GM11168 (cell line): ENCODE measurements at regions not wholly inside any gene's neighbourhood (a gene's known extent, or its start where the extent isn't known, plus 50 kb on each side); places are given as distances from the start of the nearest gene placed in this dataset.
"Not testable (repeated sequence)": the region's sequence is repeated elsewhere in the genome, so short reads cannot be mapped to it uniquely, and the experiment has no call there.

ENCODE experiments used
- in situ Hi-C: fragments of 300-500 bp; cut with MboI; formaldehyde crosslinking; loops from one replicate; pipeline ENCODE4 v1.12.0; 2022; ENCODE audit warnings: low sequenced_read_pairs; ENCODE audit not compliant: unreplicated experiment

DNA sequence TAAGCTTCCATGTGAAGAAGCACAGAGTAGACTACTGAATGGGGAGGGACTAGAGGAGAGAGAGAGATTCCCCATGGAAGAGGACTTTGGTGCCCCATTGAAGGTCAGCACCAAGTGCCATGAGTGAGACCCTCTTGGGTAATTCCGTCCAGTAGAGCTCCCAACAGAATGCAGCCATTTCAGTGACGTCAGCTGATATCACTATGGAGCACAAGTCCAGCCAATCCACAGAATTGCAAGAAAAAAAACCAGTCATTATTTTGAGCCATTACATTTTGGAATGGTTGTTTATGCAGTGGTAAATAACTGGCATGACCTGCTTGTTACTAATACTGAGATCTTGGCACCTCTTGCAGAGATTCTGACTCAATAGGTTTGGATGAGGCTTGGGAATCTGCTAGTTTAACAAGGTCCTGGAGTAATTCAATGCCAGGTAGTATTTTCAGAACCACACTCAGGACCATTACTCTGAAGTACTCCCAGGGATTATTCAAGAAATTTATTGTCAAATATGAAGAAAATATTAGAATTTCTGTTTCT is 52.6 kb upstream of the SP8 start:
- in situ Hi-C loops, result no loop called here

DNA sequence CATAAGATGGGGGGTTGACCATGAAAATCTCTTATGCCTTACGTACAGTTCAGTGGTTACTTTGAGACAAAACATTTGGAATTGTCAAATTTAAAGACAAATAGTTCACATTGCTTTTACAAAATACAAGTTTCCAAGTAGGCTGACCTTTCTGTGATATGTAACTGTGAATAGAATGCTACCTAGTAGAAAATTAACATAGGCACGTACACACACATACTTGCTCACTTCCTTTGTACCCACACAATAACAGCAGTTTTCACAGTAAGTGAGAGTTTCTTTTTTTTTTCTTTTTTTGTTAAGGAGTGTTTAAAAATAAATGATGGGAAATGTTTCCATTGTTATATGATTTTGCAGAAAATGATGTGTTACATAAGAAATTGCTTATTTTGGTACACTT is 53.3 kb upstream of the SP8 start:
- in situ Hi-C loops, result no loop called here

DNA sequence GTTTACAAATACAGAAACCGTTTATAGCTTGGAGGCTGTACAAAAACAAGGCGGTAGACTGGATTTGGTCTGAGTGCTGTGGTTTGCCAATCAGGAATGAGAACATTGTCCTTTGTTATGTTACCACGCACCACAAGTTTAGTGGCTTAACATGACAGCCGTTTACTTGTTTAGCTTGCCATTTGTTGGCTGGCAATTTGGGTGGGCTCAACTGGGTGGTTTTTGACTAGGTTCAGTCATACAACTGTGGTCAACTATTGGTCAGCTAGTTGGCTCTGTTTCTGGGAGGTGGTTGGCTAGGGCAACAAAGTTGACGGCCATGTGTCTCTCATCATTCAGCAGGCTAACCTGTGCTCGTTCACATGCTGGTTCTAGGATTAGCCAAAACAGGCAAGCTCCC is 60.1 kb upstream of the SP8 start:
- in situ Hi-C loops, result no loop called here

DNA sequence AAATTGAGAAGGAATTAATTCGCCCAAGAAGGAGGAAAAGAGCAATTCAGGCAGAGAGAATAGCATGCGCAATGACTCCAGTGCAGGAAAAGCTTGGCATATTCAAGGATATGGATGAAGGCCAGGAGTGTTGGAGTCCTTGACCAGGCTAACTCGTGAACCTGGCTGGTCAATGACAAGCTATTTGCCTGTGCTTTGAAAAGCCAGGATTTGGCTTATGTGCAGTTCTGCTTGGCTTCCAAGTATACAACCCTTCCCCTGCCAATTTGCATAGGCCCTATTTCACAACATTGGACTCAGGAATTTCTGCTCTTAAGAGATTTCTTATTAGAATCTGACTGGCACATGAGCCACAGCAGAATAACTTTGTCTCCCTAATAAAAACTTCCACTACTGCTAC is 72.3 kb upstream of the SP8 start:
- in situ Hi-C loops, result no loop called here

DNA sequence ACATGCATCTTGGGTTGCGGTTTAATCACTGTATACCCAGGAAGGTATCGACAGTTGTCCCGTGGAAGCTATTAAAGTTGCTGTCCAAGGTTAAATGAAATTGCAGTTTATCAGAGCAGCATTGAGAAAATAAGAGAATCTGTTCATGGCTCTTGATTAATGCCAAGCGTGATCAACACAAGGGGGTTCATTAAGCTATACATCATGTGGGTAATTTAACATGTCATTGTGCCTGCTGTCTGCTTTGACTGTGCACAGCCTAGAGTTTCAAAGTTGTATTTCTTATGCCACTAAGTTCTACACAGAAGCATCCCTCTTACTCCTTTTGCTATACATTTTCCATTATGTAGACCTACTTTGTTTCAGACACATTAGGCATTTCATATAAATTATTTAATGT is 74.8 kb upstream of the SP8 start:
- in situ Hi-C loops, result no loop called here

DNA sequence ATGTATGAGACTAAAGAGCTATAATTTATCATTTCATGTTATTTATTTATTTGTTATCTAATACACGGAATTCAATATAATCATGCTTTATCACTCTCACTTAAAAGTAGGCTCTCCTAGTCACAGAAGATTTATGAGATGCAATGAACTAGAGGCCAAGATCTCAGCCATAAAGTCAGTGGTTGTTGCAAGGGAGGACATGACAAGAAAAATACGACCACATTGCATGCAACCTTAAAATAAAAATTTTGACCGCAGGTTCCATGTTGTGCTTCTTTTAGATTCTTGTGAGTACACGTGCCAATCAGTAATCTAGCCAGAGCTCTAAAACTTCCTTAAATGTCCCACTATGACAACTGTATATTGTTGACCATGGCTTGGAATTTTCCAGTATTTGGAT is 75.9 kb upstream of the SP8 start:
- in situ Hi-C loops, result no loop called here

DNA sequence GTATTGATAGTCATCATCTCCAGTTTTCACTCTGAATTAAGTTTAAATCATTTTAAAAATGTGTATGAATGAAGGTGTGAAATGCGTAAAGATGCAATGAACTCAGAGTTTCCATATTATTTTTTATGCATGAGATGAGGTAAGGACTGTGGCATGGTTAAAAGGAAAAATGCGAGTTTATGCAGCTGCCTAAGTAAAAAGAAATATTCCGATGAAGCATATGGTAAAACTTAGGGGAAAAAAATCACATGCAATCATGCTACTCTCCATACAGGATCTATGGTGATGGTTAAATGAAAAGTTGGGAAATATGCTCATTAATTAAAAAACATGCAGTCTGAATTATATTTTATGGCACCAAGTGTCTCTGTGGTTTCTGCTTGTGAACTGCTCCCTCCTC is 77.5 kb upstream of the SP8 start:
- in situ Hi-C loops, result no loop called here

DNA sequence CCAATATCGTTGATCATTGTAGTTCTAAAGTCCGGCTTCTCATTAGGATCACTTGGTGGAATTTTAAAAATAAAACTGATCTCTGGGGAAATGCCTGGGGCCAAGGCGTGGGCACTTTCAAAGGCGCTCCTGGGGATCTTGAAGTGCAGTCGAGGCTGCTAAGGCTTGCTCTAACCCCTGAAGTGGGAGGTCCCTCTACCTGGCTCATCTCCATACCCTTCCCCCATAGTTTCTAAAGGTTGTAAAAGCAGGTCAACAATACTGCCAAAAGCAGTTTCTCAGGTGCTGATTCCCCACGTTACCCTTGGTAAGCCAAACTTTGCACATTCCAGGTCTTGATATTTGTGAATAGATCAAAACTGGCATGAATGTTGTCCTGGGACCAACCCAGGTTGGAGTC is 79.0 kb upstream of the SP8 start:
- in situ Hi-C loops, result no loop called here

DNA sequence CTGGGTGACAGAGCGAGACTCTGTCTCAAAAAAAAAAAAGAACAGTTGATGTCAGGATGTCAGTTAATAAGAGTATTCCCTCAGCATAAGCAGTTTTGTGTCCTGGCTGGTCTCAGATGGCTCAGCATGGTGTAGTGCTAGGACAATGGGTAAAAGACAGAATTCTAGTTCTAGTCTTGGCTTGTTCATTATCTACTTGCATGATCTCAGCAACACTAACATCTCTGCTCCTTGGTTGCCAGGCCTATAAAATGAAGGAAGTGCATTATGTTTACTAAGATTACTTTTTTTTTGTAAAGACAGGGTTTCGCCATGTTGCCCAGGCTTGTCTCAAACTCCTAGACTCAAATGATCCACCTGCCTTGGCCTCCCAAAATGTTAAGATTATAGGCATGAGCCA is 84.3 kb upstream of the SP8 start:
- in situ Hi-C loops, result no loop called here

DNA sequence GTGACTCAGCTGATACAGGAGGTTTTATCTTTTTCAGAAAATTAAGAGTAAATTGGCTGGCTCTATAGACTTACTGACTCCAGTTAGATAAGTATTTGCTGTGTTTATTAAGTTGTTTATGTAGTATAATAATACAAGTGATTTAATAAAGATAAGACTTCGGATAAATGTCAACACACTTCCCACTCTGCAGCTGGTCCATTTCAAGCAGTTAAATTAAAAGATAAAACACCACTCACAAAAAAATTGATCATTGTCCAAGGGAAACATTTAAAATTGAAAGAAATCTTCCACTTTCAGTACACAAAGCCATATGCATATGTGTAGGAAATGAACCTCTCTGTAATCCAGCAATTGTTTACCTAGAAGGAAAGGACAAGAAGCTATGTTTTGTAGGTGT is 106.1 kb upstream of the SP8 start:
- in situ Hi-C loops, result no loop called here

DNA sequence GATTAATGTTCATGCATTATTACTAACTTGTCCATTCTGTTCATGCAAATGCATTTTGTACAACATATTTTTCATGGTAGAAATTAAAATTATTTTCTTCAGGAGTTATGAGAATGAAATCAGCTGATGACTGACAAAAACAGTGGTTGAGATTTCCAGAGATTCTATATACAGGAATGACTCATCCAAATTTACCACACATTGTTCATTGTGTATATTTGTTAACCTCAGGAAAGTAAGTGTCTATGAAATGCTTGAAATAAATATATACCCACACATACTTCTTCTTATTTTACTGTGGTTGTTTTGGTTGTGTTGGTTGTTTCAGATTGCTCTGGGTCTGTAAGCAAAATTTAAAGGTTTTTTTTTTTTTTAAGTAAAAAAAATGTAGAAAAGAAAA is 108.1 kb upstream of the SP8 start:
- in situ Hi-C loops, result no loop called here

DNA sequence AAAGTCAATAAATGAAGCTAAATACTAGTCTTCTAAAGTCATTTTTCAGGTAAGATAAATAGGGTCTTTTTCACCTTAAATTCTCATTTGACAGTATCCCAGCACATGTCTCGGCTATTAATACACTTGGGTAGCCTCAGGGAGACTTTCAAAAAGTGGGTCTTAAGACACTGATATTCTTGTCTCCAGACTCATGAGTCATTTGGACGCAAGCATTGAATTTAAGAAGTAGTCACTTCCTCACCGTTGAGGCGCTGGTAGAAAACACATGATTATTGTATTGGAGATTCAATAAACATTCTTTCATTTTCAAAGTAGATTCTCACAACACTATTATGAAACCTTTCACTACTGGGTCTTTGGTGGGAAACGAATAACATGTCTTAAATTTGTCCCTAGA is 108.9 kb upstream of the SP8 start:
- in situ Hi-C loops, result no loop called here

DNA sequence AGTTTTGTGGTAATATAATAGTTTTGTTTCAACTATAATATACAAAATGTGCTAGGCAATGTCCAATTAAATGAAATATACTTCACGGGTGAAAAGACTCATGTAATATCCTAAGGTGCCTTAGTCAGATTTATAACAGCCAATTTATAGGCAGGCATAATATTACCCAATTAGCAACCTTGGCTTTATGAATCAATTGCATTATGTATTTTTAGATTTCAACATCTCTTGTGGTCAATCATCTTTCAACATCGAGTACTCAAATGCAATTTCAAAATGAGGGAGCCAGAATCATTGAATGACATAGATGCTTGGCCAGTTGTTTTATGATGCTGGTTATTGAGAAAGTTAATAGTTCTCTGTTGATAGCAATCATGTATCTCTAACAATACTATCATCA is 110.3 kb upstream of the SP8 start:
- in situ Hi-C loops, result no loop called here

DNA sequence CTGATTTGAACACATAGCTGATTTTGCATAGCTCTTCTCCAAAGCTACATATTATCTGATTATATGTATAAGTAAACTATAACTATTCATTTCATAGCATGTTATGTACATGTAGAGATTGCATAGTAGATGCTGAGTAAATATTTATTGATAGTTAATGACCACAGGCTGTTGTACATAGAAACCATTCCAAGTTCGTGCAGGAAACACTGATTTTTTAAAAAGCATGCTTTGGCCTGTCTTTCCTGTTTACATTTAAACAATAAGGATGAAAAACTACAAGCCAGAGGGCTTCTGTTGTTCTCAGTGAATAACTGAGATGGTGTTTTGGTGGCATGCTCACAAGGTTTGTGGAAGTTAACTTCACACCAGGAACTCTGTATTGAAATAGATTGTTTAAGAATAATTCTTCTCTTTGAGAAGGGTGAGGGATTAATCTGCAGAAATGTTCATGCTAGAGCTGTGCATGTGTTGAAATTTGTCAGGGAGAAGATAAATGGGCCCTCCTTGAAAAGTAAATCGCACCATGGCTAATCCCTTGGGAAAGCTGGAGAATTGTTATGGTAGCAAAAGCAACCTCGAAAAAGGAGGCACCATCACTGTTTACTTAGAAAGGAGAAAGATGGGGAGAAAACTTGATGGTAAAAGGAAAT is 120.2 kb upstream of the SP8 start:
- in situ Hi-C loops, result no loop called here

DNA sequence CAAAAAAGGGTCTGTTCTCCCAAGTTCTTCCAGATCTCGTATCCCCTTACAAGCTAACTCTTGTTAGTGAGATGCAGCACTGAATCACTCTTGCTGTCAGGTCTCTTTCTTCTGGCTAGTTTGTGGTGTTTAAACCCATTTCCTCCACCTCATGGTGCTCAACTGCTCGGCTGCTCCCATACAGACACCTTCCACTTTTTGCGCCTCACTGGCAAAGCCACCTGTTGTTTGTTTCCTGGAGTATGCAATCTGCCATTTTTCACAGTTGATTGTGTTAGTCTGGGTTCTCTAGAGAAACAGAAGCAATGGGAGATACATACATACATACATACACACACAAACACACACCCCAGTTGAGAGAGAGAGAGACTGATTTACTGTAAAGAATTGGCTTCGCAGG is 124.4 kb upstream of the SP8 start:
- in situ Hi-C loops, result no loop called here

DNA sequence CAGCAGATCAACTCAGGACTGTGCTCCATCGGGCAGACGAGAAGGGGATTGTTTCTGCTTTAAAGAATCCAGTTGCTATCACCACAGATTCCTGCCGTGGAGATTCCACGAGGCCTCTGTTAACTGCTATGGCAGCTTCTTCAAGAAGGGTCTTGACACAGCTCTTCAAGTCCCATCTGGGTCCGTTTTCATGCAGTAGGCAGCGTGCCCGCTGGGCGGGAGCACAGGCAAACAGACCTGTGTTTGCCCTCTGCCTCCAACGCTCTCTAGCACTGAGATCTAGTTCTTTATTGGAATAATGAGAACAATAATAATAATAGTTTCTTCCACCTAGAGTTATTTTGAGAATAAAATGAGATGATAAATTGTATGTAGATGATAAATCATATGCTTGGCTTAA is 127.2 kb upstream of the SP8 start:
- in situ Hi-C loops, result no loop called here

DNA sequence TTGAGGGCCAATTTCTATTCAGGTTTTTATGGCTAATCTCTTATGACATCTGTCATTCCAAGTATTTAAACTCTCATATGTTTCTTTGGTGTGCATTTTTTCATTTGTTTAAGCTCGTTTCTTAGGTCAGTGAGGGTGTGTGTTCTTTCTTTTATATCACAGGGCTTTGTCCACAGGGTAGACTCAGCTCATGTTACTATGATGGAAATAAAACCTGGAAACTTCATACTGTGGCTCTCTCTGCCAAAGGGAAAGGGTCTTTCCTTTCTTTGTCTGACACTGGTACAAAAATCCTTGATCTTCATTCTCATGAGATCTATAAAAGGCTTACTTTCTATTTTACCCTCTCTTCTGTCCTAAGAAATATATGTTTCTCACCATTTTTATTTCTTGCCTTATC is 129.6 kb upstream of the SP8 start:
- in situ Hi-C loops, result no loop called here

DNA sequence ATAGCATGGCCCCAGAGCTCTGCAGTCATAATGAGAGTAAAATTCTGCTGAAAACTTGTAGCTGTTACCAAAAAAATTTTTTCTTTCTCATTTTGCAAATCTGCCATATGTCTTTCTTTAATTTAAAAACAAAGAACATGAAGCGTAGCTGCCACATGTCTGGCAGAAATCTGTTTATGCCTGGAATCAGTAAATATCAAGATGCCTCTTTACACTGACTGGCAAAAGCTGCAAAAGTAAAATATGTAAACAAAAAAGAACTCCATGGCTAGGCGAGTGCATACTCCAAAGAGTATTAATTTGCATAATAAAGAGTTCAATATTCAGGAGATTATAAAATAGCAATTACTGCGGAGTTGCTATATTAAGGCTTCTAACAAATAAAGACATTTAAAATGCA is 130.9 kb upstream of the SP8 start:
- in situ Hi-C loops, result no loop called here

DNA sequence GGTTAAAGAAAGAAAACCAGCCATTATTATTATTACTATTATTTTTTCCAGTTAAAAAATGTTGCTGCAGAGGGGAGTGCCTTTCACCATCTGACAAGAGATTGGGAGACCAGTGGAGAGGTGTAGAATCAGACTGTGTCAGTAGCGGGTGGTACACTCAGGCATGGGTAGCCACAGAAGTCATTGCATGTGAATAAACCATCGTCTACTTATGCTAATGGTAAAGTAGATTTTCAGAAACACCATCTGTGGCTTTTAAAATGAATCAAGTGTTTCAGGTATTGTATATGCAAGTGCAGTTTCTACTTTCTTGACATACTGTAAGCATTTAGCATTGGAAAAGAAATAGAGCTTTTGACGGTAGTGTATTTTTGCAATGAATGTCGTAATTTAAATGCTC is 131.5 kb upstream of the SP8 start:
- in situ Hi-C loops, result no loop called here

DNA sequence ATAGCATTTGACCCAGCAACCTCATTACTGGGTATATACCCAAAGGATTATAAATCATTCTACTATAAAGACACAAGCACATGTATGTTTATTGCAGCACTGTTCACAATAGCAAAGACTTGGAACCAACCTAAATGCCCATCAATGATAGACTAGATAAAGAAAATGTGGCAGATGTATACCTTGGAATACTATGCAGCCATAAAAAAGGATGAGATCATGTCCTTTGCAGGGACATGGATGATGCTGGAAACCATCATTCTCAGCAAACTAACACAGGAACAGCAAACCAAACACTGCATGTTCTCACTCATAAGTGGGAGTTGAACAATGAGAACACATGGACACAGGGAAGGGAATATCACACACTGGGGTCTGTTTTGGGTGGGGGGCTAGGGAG is 140.5 kb upstream of the SP8 start:
- in situ Hi-C loops, result not testable (repeated sequence)

DNA sequence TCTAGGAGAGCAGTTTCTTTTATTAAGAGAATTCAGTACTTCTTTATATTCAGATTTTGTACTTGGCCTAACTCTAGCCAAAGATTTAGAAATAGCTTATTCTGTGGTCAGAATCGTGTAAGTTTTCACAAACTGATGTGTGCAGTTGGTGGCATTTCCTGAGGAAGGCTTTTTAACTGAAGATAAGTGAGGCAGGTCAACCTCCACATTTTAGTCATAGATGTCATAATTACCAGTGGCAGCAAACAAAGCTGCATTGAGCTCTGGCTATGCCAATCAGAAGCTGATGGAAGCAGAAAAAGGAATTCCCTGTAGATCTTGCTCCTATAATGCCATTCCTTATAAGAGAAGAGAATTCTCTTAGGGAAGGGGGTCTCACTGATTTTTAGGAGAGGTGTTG is 141.3 kb upstream of the SP8 start:
- in situ Hi-C loops, result no loop called here

DNA sequence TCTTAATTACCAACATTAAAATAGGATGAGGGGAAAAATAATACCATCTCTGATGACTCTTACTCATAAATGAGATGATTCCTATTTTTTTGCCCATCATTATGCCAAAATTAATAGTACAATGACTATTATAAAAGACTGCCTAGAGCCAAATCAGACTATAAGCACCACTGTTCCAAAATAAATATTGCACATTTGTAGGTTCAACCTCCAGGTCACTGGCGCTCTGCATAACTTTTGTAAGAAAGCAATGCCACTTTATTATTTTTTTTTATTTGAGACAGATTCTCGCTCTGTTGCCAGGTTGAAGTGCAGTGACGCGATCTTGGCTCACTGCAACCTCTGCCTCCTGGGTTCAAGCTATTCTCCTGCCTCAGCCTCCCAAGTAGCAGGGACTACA is 142.5 kb upstream of the SP8 start:
- in situ Hi-C loops, result no loop called here

DNA sequence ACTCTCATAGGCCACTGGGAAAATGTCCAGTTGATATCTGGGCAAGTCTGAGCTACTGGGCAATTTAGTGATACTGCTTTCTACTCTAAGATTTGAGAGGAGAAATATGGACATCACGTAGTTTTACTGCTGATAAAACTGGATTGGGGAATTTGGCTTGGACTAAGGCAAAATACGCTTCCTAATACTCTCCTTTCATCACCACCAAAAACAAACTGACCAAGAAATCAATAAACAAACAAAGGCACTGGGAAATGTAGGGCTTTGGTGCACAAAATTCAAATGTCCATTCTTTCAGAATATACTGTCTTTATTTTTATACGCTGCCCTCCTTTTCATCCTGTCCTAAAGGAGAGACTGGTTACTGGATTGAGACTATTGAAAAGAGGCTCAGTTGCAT is 145.1 kb upstream of the SP8 start:
- in situ Hi-C loops, result no loop called here
